ENCODE measurements at regions not wholly inside any gene's neighbourhood (a gene's known extent, or its start where the extent isn't known, plus 50 kb on each side); places are given as distances from the start of the nearest gene placed in this dataset.

DNA sequence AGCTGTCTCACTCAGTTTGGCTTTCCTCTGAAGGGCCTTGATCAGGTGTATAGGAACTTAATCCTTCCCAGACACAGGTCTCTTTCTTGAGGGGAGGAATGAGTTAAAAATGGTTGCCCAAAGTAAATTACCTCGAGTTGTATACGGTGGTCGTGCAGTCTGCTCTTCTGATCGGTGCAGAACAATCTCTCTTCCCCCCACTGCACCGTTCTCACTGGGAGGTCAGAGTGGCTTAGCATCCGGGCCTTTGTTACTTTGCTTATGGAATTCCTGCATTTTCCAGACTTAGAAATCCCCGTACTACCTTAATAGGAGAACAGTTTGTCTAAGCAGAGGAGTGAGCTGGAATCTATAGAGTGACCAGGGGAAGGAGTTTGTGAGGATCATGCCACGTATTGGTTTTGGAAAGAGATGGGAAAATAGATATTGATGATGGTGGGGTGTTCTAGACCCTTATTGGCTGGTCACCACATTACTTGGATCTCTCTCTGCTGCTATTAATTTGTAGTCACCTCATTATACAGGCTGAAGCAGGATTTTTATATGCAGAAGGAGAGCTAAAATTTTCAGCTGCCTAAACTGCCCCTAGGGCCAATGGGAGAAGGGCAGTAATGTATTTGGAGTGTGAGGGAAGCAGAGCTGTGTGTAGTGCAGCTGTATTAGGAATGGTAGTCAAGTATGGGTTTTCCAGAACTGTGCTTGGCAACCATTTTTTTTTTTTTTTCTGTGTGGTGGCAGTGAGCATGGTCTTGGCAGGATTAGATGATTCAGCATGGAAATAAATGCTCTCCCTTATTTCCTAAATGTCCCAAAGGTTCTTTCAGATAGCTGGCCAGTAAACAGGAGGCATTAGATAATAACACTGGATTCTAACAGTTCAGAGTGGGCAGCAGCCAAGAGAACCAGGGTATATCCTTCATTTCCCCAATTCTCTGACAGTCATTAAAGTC, 81.5 kb downstream of the NDUFS5 start:
- 87% methylated on average over 6 of the region's 8 CpGs for WGBS (ENCODE audit: insufficient coverage)
- TF ChIP-seq CTCF (IDR thresholded peaks at IDR 0.05) (no peak), EZH2 (IDR thresholded peaks at IDR 0.05; ENCODE audit: borderline replicate concordance, insufficient read depth, low read depth, low read length, poor library complexity, severe bottlenecking) (no peak)
- H3K9ac ChIP-seq (ENCODE audit: low read length) = no peak overlapping the region
- H3K36me3 ChIP-seq (replicated peaks in 1 of 2; ENCODE audit: control extremely low read depth in 1 of 2, control insufficient read depth in 1 of 2, extremely low read depth in 1 of 2, insufficient read depth in 2 of 2, low read length in 1 of 2) = no peaks in the 10 kb centered on the region
- DNase-seq = no peak
- Mint-ChIP-seq H3K27ac (no peak overlapping the region), H3K4me1 (peaks cover 21% of the 10 kb centered on the region), H3K9me3 (ENCODE audit: insufficient read depth) (no peaks in the 10 kb centered on the region), H3K4me3 (no peak overlapping the region), H3K27me3 (no peaks in the 10 kb centered on the region)
- H4K20me1 ChIP-seq (ENCODE audit: control insufficient read depth, insufficient read depth, low read length, poor library complexity, severe bottlenecking) = no peaks in the 10 kb centered on the region
- CTCF ChIA-PET = interaction anchor here (0.6 to 2.5 kb wide), 5 partner anchors 8 to 87 kb away, joined by 3 to 11 read pairs (median 5); no protein-coding TSS in a partner anchor
- intact Hi-C loops (cut with micrococcal nuclease) = loop anchor here (10.0 kb wide), 1 partner anchor 83 kb away; the partner anchor contains the start of gene NDUFS5
- H3K27me3 ChIP-seq (replicated peaks in 1 of 4; ENCODE audit: control extremely low read depth in 1 of 4, control insufficient read depth in 3 of 4, insufficient read depth in 4 of 4, low read length in 3 of 4) = no peaks in the 10 kb centered on the region
- no peak for ATAC-seq (ENCODE audit: low read depth)
- no peak overlapping the region for H3K27ac ChIP-seq (ENCODE audit: low read length in 2 of 2)
- peaks cover 33 to 36% of the 10 kb centered on the region in 2 donors for H3K4me1 ChIP-seq (ENCODE audit: control insufficient read depth in 2 of 2, insufficient read depth in 2 of 2, low read length in 2 of 2)
- no peak overlapping the region for H2AFZ ChIP-seq (ENCODE audit: insufficient read depth, low read depth, low read length, poor library complexity, severe bottlenecking)
- POLR2A ChIA-PET = interaction anchor here (0.5 to 0.6 kb wide), 2 partner anchors 14 to 113 kb away, joined by 3 to 5 read pairs; no protein-coding TSS in a partner anchor
- peak overlapping the region; percentile 97 for H3K4me2 ChIP-seq (replicated peaks; ENCODE audit: low read depth, low read length, poor library complexity, severe bottlenecking)
- H3K79me2 ChIP-seq (ENCODE audit: control insufficient read depth, insufficient read depth, low read length) = peaks cover 18% of the 10 kb centered on the region
- H3K4me3 ChIP-seq (ENCODE audit: control extremely low read depth in 1 of 5, extremely low read depth in 1 of 5, insufficient read depth in 1 of 5, low read depth in 2 of 5, low read length in 4 of 5) = no peak overlapping the region
- H3K9me3 ChIP-seq (ENCODE audit: control extremely low read depth in 1 of 3, control insufficient read depth in 2 of 3, insufficient read depth in 1 of 3, low read length in 2 of 3) = no peaks in the 10 kb centered on the region

GRCh38 chr1:39109644-39110043, 83.5 kb downstream of the NDUFS5 start:
- Histone ChIP-seq H3K79me2 (ENCODE audit: control insufficient read depth, insufficient read depth, low read length) (peaks cover 22% of the 10 kb centered on the region), H3K4me1 (ENCODE audit: control insufficient read depth in 2 of 2, insufficient read depth in 2 of 2, low read length in 2 of 2) (peaks cover 13 to 16% of the 10 kb centered on the region in 2 donors), H3K27me3 (replicated peaks in 1 of 4; ENCODE audit: control extremely low read depth in 1 of 4, control insufficient read depth in 3 of 4, insufficient read depth in 4 of 4, low read length in 3 of 4) (no peaks in the 10 kb centered on the region), H3K9me3 (ENCODE audit: control extremely low read depth in 1 of 3, control insufficient read depth in 2 of 3, insufficient read depth in 1 of 3, low read length in 2 of 3) (no peaks in the 10 kb centered on the region), H3K4me3 (ENCODE audit: control extremely low read depth in 1 of 5, extremely low read depth in 1 of 5, insufficient read depth in 1 of 5, low read depth in 2 of 5, low read length in 4 of 5) (no peak overlapping the region), H3K27ac (ENCODE audit: low read length in 2 of 2) (no peak overlapping the region), H3K9ac (ENCODE audit: low read length) (no peak overlapping the region), H4K20me1 (ENCODE audit: control insufficient read depth, insufficient read depth, low read length, poor library complexity, severe bottlenecking) (no peaks in the 10 kb centered on the region), H3K4me2 (replicated peaks; ENCODE audit: low read depth, low read length, poor library complexity, severe bottlenecking) (no peak overlapping the region), H3K36me3 (replicated peaks in 1 of 2; ENCODE audit: control extremely low read depth in 1 of 2, control insufficient read depth in 1 of 2, extremely low read depth in 1 of 2, insufficient read depth in 2 of 2, low read length in 1 of 2) (no peaks in the 10 kb centered on the region), H2AFZ (ENCODE audit: insufficient read depth, low read depth, low read length, poor library complexity, severe bottlenecking) (no peak overlapping the region)
- intact Hi-C loops (cut with micrococcal nuclease) = loop anchor here (10.0 kb wide), 1 partner anchor 85 kb away; the partner anchor contains the start of gene NDUFS5
- Mint-ChIP-seq H3K27me3 (peaks cover 6% of the 10 kb centered on the region), H3K9me3 (ENCODE audit: insufficient read depth) (no peaks in the 10 kb centered on the region), H3K4me1 (peaks cover 1% of the 10 kb centered on the region), H3K4me3 (no peak overlapping the region), H3K27ac (no peak overlapping the region)
- CTCF ChIA-PET = interaction anchor here (0.8 to 2.5 kb wide), 4 partner anchors 10 to 83 kb away, joined by 3 to 10 read pairs (median 4); no protein-coding TSS in a partner anchor
- no CpG with 5 or more reads among the region's 2 CpGs for WGBS (ENCODE audit: insufficient coverage)
- DNase-seq (no peak), ATAC-seq (ENCODE audit: low read depth) (no peak)
- POLR2A ChIA-PET = no interaction called here
- TF ChIP-seq EZH2 (IDR thresholded peaks at IDR 0.05; ENCODE audit: borderline replicate concordance, insufficient read depth, low read depth, low read length, poor library complexity, severe bottlenecking) (no peak), CTCF (IDR thresholded peaks at IDR 0.05) (no peak)

Measured in B cell (primary cell).